ENCODE measurements at regions not wholly inside any gene's neighbourhood (a gene's known extent, or its start where the extent isn't known, plus 50 kb on each side); places are given as distances from the start of the nearest gene placed in this dataset.

DNA sequence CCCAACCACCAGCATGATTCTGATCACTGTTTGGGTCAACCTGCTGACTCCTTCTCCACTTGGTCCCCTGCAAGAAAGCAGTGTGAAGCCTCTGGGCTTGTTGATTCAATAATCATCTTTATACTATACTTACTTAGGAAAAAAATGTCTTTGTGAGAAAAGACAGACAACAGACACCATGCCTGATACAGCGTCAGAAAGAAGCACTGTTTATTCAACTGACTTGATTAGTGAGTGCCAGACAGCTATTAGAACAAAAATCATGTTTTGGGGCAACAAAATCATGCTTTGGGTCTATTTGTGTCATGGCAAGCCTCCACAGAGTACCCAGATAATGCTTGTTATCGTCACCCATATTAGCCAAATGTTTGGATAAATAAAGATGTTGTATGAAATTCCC lies 58.7 kb upstream of the ATL2 start:
- no peaks in the 10 kb centered on the region for H3K36me3 Mint-ChIP-seq
- Histone ChIP-seq H3K36me3 (ENCODE audit: insufficient read depth, low read length) (no peaks in the 10 kb centered on the region), H3K4me3 (ENCODE audit: low read length) (no peak overlapping the region), H3K27me3 (ENCODE audit: insufficient read depth, low read length, poor library complexity, severe bottlenecking) (no peaks in the 10 kb centered on the region), H3K4me1 (ENCODE audit: insufficient read depth, low read length) (no peaks in the 10 kb centered on the region), H3K27ac (ENCODE audit: low read depth, low read length) (no peak overlapping the region), H3K9me3 (ENCODE audit: low read length) (no peaks in the 10 kb centered on the region)
- POLR2A ChIA-PET = interaction anchor here (0.5 kb wide), 1 partner anchor 507 kb away, joined by 9 read pairs; no protein-coding TSS in a partner anchor
- DNase-seq = no peak
- CTCF ChIA-PET = no interaction called here
- H3K27ac Mint-ChIP-seq = no peak overlapping the region
- peaks cover 17 to 20% of the 10 kb centered on the region in 2 donors for H3K27me3 Mint-ChIP-seq
- H3K9me3 Mint-ChIP-seq = no peaks in the 10 kb centered on the region
- no peaks in the 10 kb centered on the region for H3K4me1 Mint-ChIP-seq
- H3K4me3 Mint-ChIP-seq = no peak overlapping the region

GRCh38 chr2:38434595-38434994 lies 57.5 kb upstream of the ATL2 start:
- Mint-ChIP-seq H3K27me3 (peaks cover 18 to 19% of the 10 kb centered on the region in 2 donors), H3K27ac (peak overlapping the region in 1 of 8 donors; percentile 39), H3K36me3 (no peaks in the 10 kb centered on the region), H3K4me1 (no peaks in the 10 kb centered on the region), H3K9me3 (no peaks in the 10 kb centered on the region), H3K4me3 (no peak overlapping the region)
- Histone ChIP-seq H3K27ac (ENCODE audit: low read depth, low read length) (no peak overlapping the region), H3K4me3 (ENCODE audit: low read length) (no peak overlapping the region), H3K9me3 (ENCODE audit: low read length) (no peaks in the 10 kb centered on the region), H3K4me1 (ENCODE audit: insufficient read depth, low read length) (no peaks in the 10 kb centered on the region), H3K36me3 (ENCODE audit: insufficient read depth, low read length) (no peaks in the 10 kb centered on the region), H3K27me3 (ENCODE audit: insufficient read depth, low read length, poor library complexity, severe bottlenecking) (no peaks in the 10 kb centered on the region)
- no peak for DNase-seq
- POLR2A ChIA-PET = no interaction called here
- CTCF ChIA-PET = no interaction called here

- CTCF ChIA-PET = no interaction called here
- Mint-ChIP-seq H3K27ac (no peak overlapping the region), H3K9me3 (no peaks in the 10 kb centered on the region), H3K4me3 (no peak overlapping the region), H3K36me3 (no peaks in the 10 kb centered on the region), H3K27me3 (peaks cover 14 to 19% of the 10 kb centered on the region in 2 donors), H3K4me1 (no peaks in the 10 kb centered on the region)
- Histone ChIP-seq H3K4me3 (ENCODE audit: low read length) (no peak overlapping the region), H3K4me1 (ENCODE audit: insufficient read depth, low read length) (no peaks in the 10 kb centered on the region), H3K27me3 (ENCODE audit: insufficient read depth, low read length, poor library complexity, severe bottlenecking) (no peaks in the 10 kb centered on the region), H3K36me3 (ENCODE audit: insufficient read depth, low read length) (no peaks in the 10 kb centered on the region), H3K27ac (ENCODE audit: low read depth, low read length) (no peak overlapping the region), H3K9me3 (ENCODE audit: low read length) (no peaks in the 10 kb centered on the region)
- POLR2A ChIA-PET = no interaction called here
- no peak for DNase-seq
These were observed 56.5 kb upstream of the ATL2 start for GRCh38 chr2:38433607-38433975.

- POLR2A ChIA-PET = no interaction called here
- Mint-ChIP-seq H3K9me3 (no peaks in the 10 kb centered on the region), H3K36me3 (no peaks in the 10 kb centered on the region), H3K4me1 (no peaks in the 10 kb centered on the region), H3K27ac (no peak overlapping the region), H3K27me3 (peaks cover 10 to 19% of the 10 kb centered on the region in 2 donors), H3K4me3 (no peak overlapping the region)
- DNase-seq = no peak
- Histone ChIP-seq H3K9me3 (ENCODE audit: low read length) (no peaks in the 10 kb centered on the region), H3K36me3 (ENCODE audit: insufficient read depth, low read length) (no peaks in the 10 kb centered on the region), H3K4me3 (ENCODE audit: low read length) (no peak overlapping the region), H3K27ac (ENCODE audit: low read depth, low read length) (no peak overlapping the region), H3K4me1 (ENCODE audit: insufficient read depth, low read length) (no peaks in the 10 kb centered on the region), H3K27me3 (ENCODE audit: insufficient read depth, low read length, poor library complexity, severe bottlenecking) (no peaks in the 10 kb centered on the region)
- CTCF ChIA-PET = no interaction called here
These were observed 55.9 kb upstream of the ATL2 start for GRCh38 chr2:38432820-38433606.

GRCh38 chr2:38430597-38431207 lies 53.6 kb upstream of the ATL2 start:
- DNase-seq = no peak
- Histone ChIP-seq H3K27me3 (ENCODE audit: insufficient read depth, low read length, poor library complexity, severe bottlenecking) (no peaks in the 10 kb centered on the region), H3K36me3 (ENCODE audit: insufficient read depth, low read length) (no peaks in the 10 kb centered on the region), H3K4me3 (ENCODE audit: low read length) (no peak overlapping the region), H3K27ac (ENCODE audit: low read depth, low read length) (no peak overlapping the region), H3K4me1 (ENCODE audit: insufficient read depth, low read length) (no peaks in the 10 kb centered on the region), H3K9me3 (ENCODE audit: low read length) (no peaks in the 10 kb centered on the region)
- H3K36me3 Mint-ChIP-seq = no peaks in the 10 kb centered on the region
- peaks cover 9 to 13% of the 10 kb centered on the region in 2 donors for H3K27me3 Mint-ChIP-seq
- no peaks in the 10 kb centered on the region for H3K4me1 Mint-ChIP-seq
- no peaks in the 10 kb centered on the region for H3K9me3 Mint-ChIP-seq
- no peak overlapping the region for H3K27ac Mint-ChIP-seq
- H3K4me3 Mint-ChIP-seq = no peak overlapping the region
- CTCF ChIA-PET = interaction anchor here (2.0 kb wide), 1 partner anchor 54 kb away, joined by 4 read pairs; no protein-coding TSS in a partner anchor
- POLR2A ChIA-PET = no interaction called here

- ChIA-PET CTCF (interaction anchor here (2.0 kb wide), 1 partner anchor 54 kb away, joined by 4 read pairs; no protein-coding TSS in a partner anchor), POLR2A (no interaction called here)
- no peaks in the 10 kb centered on the region for H3K4me1 Mint-ChIP-seq
- Histone ChIP-seq H3K36me3 (ENCODE audit: insufficient read depth, low read length) (no peaks in the 10 kb centered on the region), H3K4me1 (ENCODE audit: insufficient read depth, low read length) (no peaks in the 10 kb centered on the region), H3K4me3 (ENCODE audit: low read length) (no peak overlapping the region), H3K27me3 (ENCODE audit: insufficient read depth, low read length, poor library complexity, severe bottlenecking) (no peaks in the 10 kb centered on the region), H3K27ac (ENCODE audit: low read depth, low read length) (no peak overlapping the region), H3K9me3 (ENCODE audit: low read length) (no peaks in the 10 kb centered on the region)
- H3K27me3 Mint-ChIP-seq = peaks cover 10 to 11% of the 10 kb centered on the region in 2 donors
- H3K4me3 Mint-ChIP-seq = no peak overlapping the region
- H3K36me3 Mint-ChIP-seq = no peaks in the 10 kb centered on the region
- H3K9me3 Mint-ChIP-seq = no peaks in the 10 kb centered on the region
- DNase-seq = no peak
- H3K27ac Mint-ChIP-seq = no peak overlapping the region
These were observed 53.1 kb upstream of the ATL2 start for GRCh38 chr2:38430196-38430595.

DNA sequence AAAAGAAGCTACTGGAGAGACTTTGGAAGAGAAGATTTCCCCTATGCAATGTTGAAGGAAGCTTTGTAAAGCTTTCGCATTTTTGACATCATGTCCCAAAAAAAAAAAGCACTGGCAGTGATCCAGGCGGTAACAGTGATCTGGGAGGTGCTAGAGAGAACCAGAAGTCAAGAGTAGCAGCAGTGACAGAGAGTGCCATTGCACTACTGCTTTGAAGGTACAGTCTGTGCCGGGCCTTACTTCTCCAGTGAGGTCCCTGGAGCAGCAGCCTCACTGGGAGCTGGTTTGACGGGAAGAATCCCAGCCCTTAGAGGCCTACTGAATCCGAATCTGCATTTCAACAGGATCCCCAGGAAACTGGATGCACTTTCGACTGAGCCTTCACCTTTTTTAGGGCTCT lies 50.9 kb upstream of the ATL2 start:
- Histone ChIP-seq H3K27ac (ENCODE audit: low read depth, low read length) (no peak overlapping the region), H3K4me1 (ENCODE audit: insufficient read depth, low read length) (no peaks in the 10 kb centered on the region), H3K36me3 (ENCODE audit: insufficient read depth, low read length) (no peaks in the 10 kb centered on the region), H3K27me3 (ENCODE audit: insufficient read depth, low read length, poor library complexity, severe bottlenecking) (no peaks in the 10 kb centered on the region), H3K4me3 (ENCODE audit: low read length) (no peak overlapping the region), H3K9me3 (ENCODE audit: low read length) (no peaks in the 10 kb centered on the region)
- Mint-ChIP-seq H3K4me1 (no peaks in the 10 kb centered on the region), H3K9me3 (no peaks in the 10 kb centered on the region), H3K36me3 (no peaks in the 10 kb centered on the region), H3K27me3 (peaks cover 4 to 8% of the 10 kb centered on the region in 2 donors), H3K27ac (no peak overlapping the region), H3K4me3 (no peak overlapping the region)
- no peak for DNase-seq
- ChIA-PET POLR2A (no interaction called here), CTCF (no interaction called here)

DNA sequence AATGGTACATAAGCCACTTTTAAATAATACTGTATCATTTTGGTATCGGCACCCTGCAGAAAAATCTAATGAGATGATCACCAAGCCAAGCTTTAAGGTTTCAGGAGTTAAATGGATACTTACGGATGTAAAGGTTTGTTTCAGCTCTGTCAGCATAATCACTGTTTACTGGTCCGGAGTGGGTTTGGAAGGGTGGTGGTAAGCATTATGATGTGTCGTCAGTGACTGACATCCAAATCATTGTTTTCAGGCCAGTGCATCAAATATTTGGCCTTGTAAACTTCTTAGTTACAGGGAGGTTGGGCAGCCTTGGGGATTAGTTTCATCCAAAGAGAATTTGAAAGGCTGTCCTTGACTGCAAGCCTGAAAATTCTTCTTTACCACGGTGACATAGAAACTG lies 50.0 kb upstream of the ATL2 start:
- no peaks in the 10 kb centered on the region for H3K27me3 ChIP-seq (ENCODE audit: insufficient read depth, low read length, poor library complexity, severe bottlenecking)
- Mint-ChIP-seq H3K27ac (no peak overlapping the region), H3K4me1 (no peaks in the 10 kb centered on the region), H3K9me3 (no peaks in the 10 kb centered on the region), H3K36me3 (no peaks in the 10 kb centered on the region), H3K4me3 (no peak overlapping the region), H3K27me3 (peaks cover 4 to 7% of the 10 kb centered on the region in 2 donors)
- ChIA-PET POLR2A (no interaction called here), CTCF (no interaction called here)
- H3K4me3 ChIP-seq (ENCODE audit: low read length) = no peak overlapping the region
- H3K36me3 ChIP-seq (ENCODE audit: insufficient read depth, low read length) = no peaks in the 10 kb centered on the region
- DNase-seq = no peak
- no peaks in the 10 kb centered on the region for H3K9me3 ChIP-seq (ENCODE audit: low read length)
- H3K27ac ChIP-seq (ENCODE audit: low read depth, low read length) = no peak overlapping the region
- no peaks in the 10 kb centered on the region for H3K4me1 ChIP-seq (ENCODE audit: insufficient read depth, low read length)
